Limb (tissue), 2 donors: ENCODE measurements at regions not wholly inside any gene's neighbourhood (a gene's known extent, or its start where the extent isn't known, plus 50 kb on each side); places are given as distances from the start of the nearest gene placed in this dataset.
A peak's percentile ranks its signal among the peaks of the same experiment; 100 is the strongest.
"Not testable (repeated sequence)": the region's sequence is repeated elsewhere in the genome, so short reads cannot be mapped to it uniquely, and the experiment has no call there.

ENCODE experiments used
- DNase-seq, 2 donors: peaks; one replicate each; pipeline ENCODE4 v3.0.0-alpha.2; 2016; ENCODE audit errors: extremely low spot score in 2 of 2

DNA sequence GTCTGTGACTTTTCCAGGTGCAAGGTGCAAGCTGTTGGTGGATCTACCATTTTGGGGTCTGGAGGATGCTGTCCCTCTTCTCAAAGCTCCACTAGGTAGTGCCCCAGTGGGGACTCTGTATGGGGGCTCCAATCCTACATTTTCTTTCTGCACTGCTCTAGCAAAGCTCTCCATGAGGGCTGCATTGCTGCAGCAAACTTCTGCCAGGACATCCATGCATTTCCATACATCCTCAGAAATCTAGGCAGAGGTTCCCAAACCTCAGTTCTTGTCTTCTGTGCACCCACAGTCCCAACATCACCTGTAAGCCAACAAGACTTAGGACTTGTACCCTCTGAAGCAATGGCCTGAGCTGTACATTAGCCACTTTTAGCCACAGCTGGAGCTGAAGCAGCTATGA is 694.5 kb upstream of the BCHE start:
- no peak for DNase-seq

- DNase-seq: peak in 1 of 2 donors; percentile 45
Measured at GRCh38 chr3:166527325-166527724, 690.1 kb upstream of the BCHE start.

DNA sequence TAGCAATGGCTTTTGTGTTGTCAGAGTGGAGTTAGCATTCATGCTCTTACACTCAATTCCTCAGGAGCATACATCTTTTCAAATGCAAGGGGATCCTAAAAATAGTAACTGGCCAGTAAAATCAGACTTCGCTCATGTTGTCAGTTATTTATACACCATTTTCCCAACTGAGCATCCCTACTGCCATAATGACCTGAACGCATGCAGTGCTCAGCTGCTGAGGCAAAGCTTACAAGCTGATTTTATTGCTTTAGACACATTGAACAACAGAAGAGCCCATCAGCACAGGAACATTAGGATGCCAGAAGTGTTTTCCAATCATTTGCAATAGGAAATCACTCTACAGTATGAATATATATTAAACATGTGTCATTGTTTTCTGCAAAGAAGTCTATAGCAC is 689.7 kb upstream of the BCHE start:
- peak in 1 of 2 donors; percentile 4 for DNase-seq

DNA sequence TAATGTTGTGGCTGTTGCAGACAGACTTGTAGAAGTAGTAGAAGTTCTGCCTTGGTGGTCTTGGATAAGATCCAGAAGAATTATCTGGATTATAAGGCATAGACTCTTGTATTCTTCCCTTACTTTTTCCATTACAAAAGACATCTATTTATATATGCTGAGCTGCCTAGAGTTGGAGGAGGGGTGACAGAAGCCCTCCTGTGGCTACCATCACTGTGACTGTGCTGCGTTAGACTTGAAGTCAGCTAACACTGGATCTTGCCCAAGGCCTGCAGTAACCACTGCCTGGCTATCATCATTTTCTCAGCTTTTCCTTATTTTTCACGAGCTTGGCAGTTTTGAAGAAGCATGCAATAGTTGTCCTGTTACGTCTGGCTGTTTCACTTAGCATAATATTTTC is 684.8 kb upstream of the BCHE start:
- DNase-seq: no peak

- no peak for DNase-seq
Measured at GRCh38 chr3:166519443-166519842, 682.2 kb upstream of the BCHE start.

DNA sequence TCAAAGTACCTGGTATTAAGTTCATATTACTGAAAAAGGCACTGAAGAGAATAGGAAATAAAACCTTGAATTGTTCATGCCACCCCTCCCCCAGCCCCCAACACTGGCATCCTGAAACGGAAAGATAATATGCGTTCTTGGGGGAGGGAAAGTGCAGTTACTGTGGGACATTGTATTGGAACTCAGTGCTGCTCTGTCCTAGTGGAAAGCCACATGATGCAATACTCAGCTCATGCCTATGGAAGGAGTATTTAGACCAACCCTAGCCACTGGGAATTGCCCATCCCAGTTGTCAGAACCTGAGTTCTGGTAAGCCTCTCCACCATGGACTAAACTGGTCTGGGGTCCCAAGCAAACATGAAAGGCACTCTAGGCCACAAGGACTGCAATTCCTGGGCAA is 680.8 kb upstream of the BCHE start:
- DNase-seq: no peak

- no peak for DNase-seq
Measured at GRCh38 chr3:166510382-166510781, 673.2 kb upstream of the BCHE start.

- DNase-seq: not testable (repeated sequence)
Measured at GRCh38 chr3:166500420-166500819, 663.2 kb upstream of the BCHE start.

- DNase-seq: peak in 1 of 2 donors; percentile 2
Measured at GRCh38 chr3:166499636-166500035, 662.4 kb upstream of the BCHE start.

DNA sequence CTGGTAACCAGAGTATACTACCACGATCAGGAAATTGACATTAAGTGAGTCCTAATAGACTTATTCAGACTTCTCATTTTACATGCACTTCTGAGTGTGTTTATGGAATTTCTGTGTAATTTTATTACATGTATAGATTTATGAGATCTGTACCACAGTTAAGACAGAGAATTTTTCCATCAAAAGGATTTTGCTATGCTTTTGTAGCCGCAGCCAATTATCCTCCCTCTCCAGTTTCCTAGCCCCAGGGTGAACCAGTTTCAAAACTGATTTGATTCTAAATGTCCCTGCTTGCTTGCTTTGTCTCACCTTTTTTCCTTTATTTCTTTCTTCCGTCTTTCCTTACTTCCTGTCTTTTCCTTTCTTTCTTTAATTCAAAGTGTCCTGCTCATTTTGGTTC is 661.2 kb upstream of the BCHE start:
- no peak for DNase-seq

DNA sequence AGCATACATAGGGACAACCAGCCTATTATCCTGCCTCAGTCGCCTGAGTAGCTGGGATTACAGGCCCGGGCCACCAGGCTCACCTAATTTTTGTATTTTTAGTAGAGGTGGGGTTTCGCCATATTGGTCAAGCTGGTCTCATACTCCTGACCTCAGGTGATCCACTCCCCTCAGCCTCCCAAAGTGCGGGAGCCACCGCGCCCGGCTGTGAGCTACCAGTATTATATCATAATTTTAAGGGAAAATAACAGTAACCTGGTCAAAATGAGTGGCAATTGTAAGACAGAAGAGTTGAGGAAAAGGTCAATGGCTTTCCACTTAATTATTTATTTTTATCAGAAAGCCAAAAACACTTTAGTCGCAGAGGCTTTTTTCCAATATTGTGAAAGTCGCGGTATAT is 652.6 kb upstream of the BCHE start:
- DNase-seq: no peak

GRCh38 chr3:166488977-166489672 is 651.9 kb upstream of the BCHE start:
- no peak for DNase-seq

GRCh38 chr3:166484470-166484869 is 647.2 kb upstream of the BCHE start:
- no peak for DNase-seq

DNA sequence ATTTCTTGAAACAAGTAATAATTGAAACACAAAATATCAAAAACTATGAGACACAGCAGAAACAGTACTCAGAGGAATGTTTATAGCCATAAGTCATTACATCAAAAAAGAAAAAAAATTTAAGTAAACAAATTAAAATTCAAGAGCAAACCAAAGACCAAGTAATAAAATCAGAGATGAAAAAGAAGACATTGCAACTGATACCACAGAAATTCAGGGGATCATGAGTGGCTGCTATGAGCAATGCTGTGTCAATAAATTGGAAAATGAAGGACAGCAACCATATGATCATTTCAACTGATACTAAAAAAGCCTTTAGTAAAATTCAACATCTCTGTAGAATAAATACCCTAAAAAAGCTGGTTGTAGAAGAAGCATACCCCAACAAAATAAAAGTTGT is 644.1 kb upstream of the BCHE start:
- no peak for DNase-seq

- no peak for DNase-seq
Measured at GRCh38 chr3:166478356-166478755, 641.1 kb upstream of the BCHE start.

DNA sequence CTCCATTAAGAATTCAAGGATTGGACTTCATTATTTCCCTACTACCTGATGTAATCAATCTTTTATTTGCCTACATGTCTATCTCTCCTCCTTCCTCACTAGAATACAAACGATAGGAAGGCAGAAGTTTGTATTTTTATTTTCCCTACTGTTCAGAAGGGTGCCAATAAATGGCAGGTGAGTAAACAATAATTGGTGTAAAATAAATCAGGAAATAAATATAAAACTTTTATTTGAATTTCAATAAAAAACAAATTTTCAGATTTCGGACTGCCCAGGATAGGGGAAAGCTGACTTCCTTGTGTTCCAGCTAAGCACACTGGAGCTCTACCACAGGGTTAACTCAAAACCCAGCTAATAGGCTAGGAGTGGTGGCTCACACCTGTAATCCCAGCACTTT is 636.3 kb upstream of the BCHE start:
- no peak for DNase-seq

- DNase-seq: no peak
Measured at GRCh38 chr3:166472015-166472414, 634.8 kb upstream of the BCHE start.

- DNase-seq: no peak
Measured at GRCh38 chr3:166471074-166471767, 634.0 kb upstream of the BCHE start.

DNA sequence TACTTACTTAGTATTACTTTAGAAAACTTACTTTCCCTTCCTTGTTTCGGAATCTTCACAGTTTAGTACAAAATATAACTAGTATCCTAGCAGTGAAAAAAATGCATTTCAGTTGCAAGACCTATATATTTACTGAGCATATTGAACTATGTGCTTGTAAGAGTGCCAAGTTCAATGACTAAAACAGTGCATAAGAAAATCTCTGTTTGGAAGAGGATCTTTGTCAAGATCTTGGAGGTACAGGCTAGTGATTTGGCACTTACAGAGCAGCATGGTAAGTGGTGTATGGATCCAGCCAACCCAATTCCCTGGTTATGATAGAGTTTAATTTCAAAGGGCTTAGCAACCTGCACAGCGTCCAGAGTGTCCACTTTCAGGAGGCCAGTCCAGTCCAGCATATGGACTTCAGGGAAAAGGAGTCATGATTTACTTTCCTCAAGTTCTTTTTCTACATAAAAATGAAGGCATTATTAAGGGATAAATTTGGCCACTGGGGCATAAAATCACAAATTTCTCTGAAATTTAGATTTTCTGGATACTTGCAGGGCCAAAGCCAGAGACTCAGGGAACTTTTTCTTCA is 625.8 kb upstream of the BCHE start:
- no peak for DNase-seq

DNA sequence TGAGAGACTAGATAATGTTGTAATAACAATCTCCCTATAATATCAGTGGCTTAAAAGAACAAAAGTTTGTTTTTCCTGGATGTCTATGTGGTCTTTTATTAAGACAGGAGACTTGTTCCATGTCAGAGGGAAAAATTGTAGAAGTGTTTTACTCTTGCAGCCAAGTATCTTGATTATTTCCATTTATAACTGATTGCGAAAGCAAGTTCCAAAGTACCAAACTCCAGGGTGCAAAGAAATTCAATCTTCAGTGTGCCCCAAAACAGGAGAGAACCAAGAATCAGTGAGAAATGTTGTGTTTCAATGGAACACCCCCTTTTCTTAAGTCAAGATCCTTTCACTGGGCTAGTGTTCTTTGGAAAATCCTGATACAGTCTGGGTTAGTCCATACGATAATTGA is 624.4 kb upstream of the BCHE start:
- DNase-seq: no peak

DNA sequence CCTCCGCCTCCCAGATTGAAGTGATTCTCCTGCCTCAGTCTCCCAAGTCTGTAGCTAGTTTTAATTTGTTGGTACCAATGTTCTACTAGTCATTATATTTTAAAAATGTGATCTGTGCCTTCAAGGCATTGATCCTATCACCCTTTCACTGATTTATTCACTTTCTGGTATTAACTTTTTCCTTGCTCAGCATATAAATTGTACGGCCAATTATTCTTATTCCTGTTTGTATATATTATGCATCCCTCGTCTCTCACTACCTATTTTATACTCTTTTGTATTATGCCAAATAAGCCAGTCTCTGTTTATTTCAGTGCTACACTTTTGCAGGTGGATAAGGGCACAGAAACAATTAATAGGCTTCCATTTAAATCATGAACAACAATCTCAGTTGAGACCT is 620.2 kb upstream of the BCHE start:
- no peak for DNase-seq

- DNase-seq: no peak
Measured at GRCh38 chr3:166456286-166456685, 619.1 kb upstream of the BCHE start.

- no peak for DNase-seq
Measured at GRCh38 chr3:166455744-166456143, 618.5 kb upstream of the BCHE start.
